HEK293T (cell line): ENCODE measurements at regions not wholly inside any gene's neighbourhood (a gene's known extent, or its start where the extent isn't known, plus 50 kb on each side); places are given as distances from the start of the nearest gene placed in this dataset.

Source experiments
- CTCF ChIA-PET: fragments of 350-600 bp; formaldehyde crosslinking; extraction: SDS; loops from one replicate; lab custom pipeline; 2021; ENCODE audit warnings: antibody characterized with exemption, inconsistent platforms; lab: Yijun Ruan, JAX
- POLR2A ChIA-PET: fragments of 350-600 bp; formaldehyde crosslinking; extraction: SDS; loops from one replicate; lab custom pipeline; 2020; ENCODE audit warnings: antibody characterized with exemption, inconsistent platforms; lab: Yijun Ruan, JAX
- DNase-seq: peaks from one replicate; pipeline ENCODE4 v3.0.0; 2012; ENCODE audit warnings: mixed read lengths; ENCODE audit errors: extremely low spot score
- ARNT ChIP-seq: fragments of 450-650 bp; IDR thresholded peaks from 2 replicates; pipeline ENCODE4 v1.6.1; 2017; ENCODE audit warnings: mild to moderate bottlenecking
- BHLHE40 ChIP-seq: fragments of 450-650 bp; IDR thresholded peaks from 2 replicates; pipeline ENCODE4 v1.6.1; 2016; ENCODE audit warnings: mild to moderate bottlenecking, moderate library complexity, borderline replicate concordance
- CTBP1 ChIP-seq: fragments of 450-650 bp; IDR thresholded peaks from 2 replicates; pipeline ENCODE4 v1.6.1; 2016; ENCODE audit warnings: borderline replicate concordance
- ELF4 ChIP-seq: fragments of 450-650 bp; IDR thresholded peaks from 2 replicates; pipeline ENCODE4 v1.6.1; 2017; ENCODE audit warnings: antibody characterized with exemption
- FOXA1 ChIP-seq: fragments of 450-650 bp; IDR thresholded peaks from 2 replicates; pipeline ENCODE4 v1.6.1; 2016; ENCODE audit warnings: mild to moderate bottlenecking
- FOXK2 ChIP-seq: fragments of 450-650 bp; IDR thresholded peaks from 2 replicates; pipeline ENCODE4 v1.6.1; 2016; ENCODE audit warnings: mild to moderate bottlenecking
- FOXM1 ChIP-seq: fragments of 450-650 bp; IDR thresholded peaks from 2 replicates; pipeline ENCODE4 v1.6.1; 2017; ENCODE audit warnings: mild to moderate bottlenecking, borderline replicate concordance
- HDGF ChIP-seq: fragments of 450-650 bp; IDR thresholded peaks from 2 replicates; pipeline ENCODE4 v1.6.1; 2017; ENCODE audit warnings: antibody characterized with exemption, borderline replicate concordance
- L3MBTL2 ChIP-seq: fragments of 450-650 bp; conservative IDR thresholded peaks from 2 replicates; pipeline ENCODE4 v1.6.1; 2016; ENCODE audit warnings: mild to moderate bottlenecking
- LEF1 ChIP-seq: fragments of 450-650 bp; IDR thresholded peaks from 2 replicates; pipeline ENCODE4 v1.6.1; 2017; ENCODE audit warnings: mild to moderate bottlenecking, borderline replicate concordance
- NFRKB ChIP-seq: fragments of 450-650 bp; IDR thresholded peaks from 2 replicates; pipeline ENCODE4 v1.6.1; 2016; ENCODE audit warnings: mild to moderate bottlenecking, moderate library complexity
- PKNOX1 ChIP-seq: fragments of 450-650 bp; IDR thresholded peaks from 2 replicates; pipeline ENCODE4 v1.6.1; 2016
- SP1 ChIP-seq: fragments of 450-650 bp; IDR thresholded peaks from 2 replicates; pipeline ENCODE4 v1.6.1; 2017
- SUZ12 ChIP-seq: fragments of 450-650 bp; IDR thresholded peaks from 2 replicates; pipeline ENCODE4 v1.6.1; 2016; ENCODE audit warnings: mild to moderate bottlenecking
- TARDBP ChIP-seq: fragments of 450-650 bp; IDR thresholded peaks from 2 replicates; pipeline ENCODE4 v1.6.1; 2016
- ZNF384 ChIP-seq: fragments of 450-650 bp; IDR thresholded peaks from 2 replicates; pipeline ENCODE4 v1.6.1; 2016

GRCh38 chr12:91937009-91937408 is 208.6 kb downstream of the BTG1 start:
- TF ChIP-seq NFRKB (no peak), SP1 (no peak), FOXM1 (no peak), BHLHE40 (no peak), FOXK2 (no peak), PKNOX1 (no peak), ZNF384 (no peak), L3MBTL2 (no peak), TARDBP (no peak), FOXA1 (no peak), SUZ12 (no peak), CTBP1 (no peak), ARNT (no peak), HDGF (no peak), LEF1 (no peak), ELF4 (no peak)
- DNase-seq: no peak
- CTCF ChIA-PET: no interaction called here
- POLR2A ChIA-PET: no interaction called here

- no peak for DNase-seq
- ChIA-PET POLR2A (no interaction called here), CTCF (no interaction called here)
- TF ChIP-seq ZNF384 (no peak), BHLHE40 (no peak), FOXM1 (no peak), CTBP1 (no peak), ARNT (no peak)
Measured at GRCh38 chr12:91935296-91935695, 210.3 kb downstream of the BTG1 start.

GRCh38 chr12:91931111-91931510 is 214.5 kb downstream of the BTG1 start:
- ChIA-PET CTCF (no interaction called here), POLR2A (no interaction called here)
- TF ChIP-seq LEF1: no peak
- no peak for TF ChIP-seq SUZ12
- TF ChIP-seq FOXA1: no peak
- TF ChIP-seq ARNT: no peak
- no peak for TF ChIP-seq ELF4
- TF ChIP-seq SP1: no peak
- no peak for TF ChIP-seq BHLHE40
- no peak for TF ChIP-seq HDGF
- no peak for TF ChIP-seq CTBP1
- TF ChIP-seq PKNOX1: no peak
- no peak for TF ChIP-seq L3MBTL2
- no peak for TF ChIP-seq TARDBP
- no peak for TF ChIP-seq FOXM1
- TF ChIP-seq NFRKB: no peak
- TF ChIP-seq FOXK2: no peak
- TF ChIP-seq ZNF384: no peak

GRCh38 chr12:91928501-91928900 is 217.1 kb downstream of the BTG1 start:
- ChIA-PET CTCF (no interaction called here), POLR2A (no interaction called here)
- TF ChIP-seq FOXM1: no peak
- TF ChIP-seq CTBP1: no peak
- TF ChIP-seq HDGF: no peak
- TF ChIP-seq L3MBTL2: no peak
- TF ChIP-seq BHLHE40: no peak
- no peak for TF ChIP-seq ZNF384
- no peak for TF ChIP-seq TARDBP
- TF ChIP-seq SUZ12: no peak
- no peak for TF ChIP-seq NFRKB
- TF ChIP-seq ELF4: no peak
- no peak for TF ChIP-seq ARNT
- no peak for TF ChIP-seq SP1
- no peak for TF ChIP-seq FOXA1
- TF ChIP-seq LEF1: no peak
- no peak for TF ChIP-seq FOXK2
- TF ChIP-seq PKNOX1: no peak
- DNase-seq: no peak

More at GRCh38 chr12:91931111-91931510, 214.5 kb downstream of the BTG1 start:
- DNase-seq: no peak

- POLR2A ChIA-PET: no interaction called here
- no peak for TF ChIP-seq TARDBP
- no peak for TF ChIP-seq FOXM1
- TF ChIP-seq SP1: no peak
- TF ChIP-seq L3MBTL2: no peak
- TF ChIP-seq FOXA1: no peak
- TF ChIP-seq ZNF384: no peak
- TF ChIP-seq CTBP1: no peak
- TF ChIP-seq HDGF: no peak
- no peak for TF ChIP-seq BHLHE40
- TF ChIP-seq PKNOX1: no peak
- TF ChIP-seq NFRKB: no peak
- TF ChIP-seq ARNT: no peak
- TF ChIP-seq FOXK2: no peak
- no peak for TF ChIP-seq ELF4
- CTCF ChIA-PET: no interaction called here
- DNase-seq: no peak
Measured at GRCh38 chr12:91926848-91927247, 218.8 kb downstream of the BTG1 start.
